Astrocyte (in vitro differentiated cells and primary cell): ENCODE measurements at regions not wholly inside any gene's neighbourhood (a gene's known extent, or its start where the extent isn't known, plus 50 kb on each side); places are given as distances from the start of the nearest gene placed in this dataset.

Experiments used
- DNase-seq: peaks from one replicate; pipeline ENCODE4 v3.0.0-alpha.2; 2010; ENCODE audit warnings: low read depth
- FAIRE-seq: peaks from 2 replicates; lab custom pipeline; 2011; peaks lifted over from hg19 to GRCh38; lab: Jason Lieb, UNC
- H2AFZ ChIP-seq: 2 replicates; pipeline ENCODE4 v1.6.0; 2012; ENCODE audit warnings: low read depth, low read length, inconsistent platforms
- H3K27ac ChIP-seq: 2 replicates; pipeline ENCODE4 v1.5.1; 2011; ENCODE audit warnings: low read depth, low read length, inconsistent platforms
- H3K27me3 ChIP-seq: 2 replicates; pipeline ENCODE4 v1.6.0; 2011; ENCODE audit warnings: low read length, inconsistent platforms; ENCODE audit not compliant: insufficient read depth
- H3K36me3 ChIP-seq: 2 replicates; pipeline ENCODE4 v1.5.1; 2011; ENCODE audit warnings: low read length, inconsistent platforms; ENCODE audit not compliant: insufficient read depth
- H3K4me1 ChIP-seq: 2 replicates; pipeline ENCODE4 v1.5.1; 2011; ENCODE audit warnings: low read length, inconsistent platforms; ENCODE audit not compliant: insufficient read depth
- H3K4me2 ChIP-seq: 2 replicates; pipeline ENCODE4 v1.6.0; 2012; ENCODE audit warnings: low read length, inconsistent platforms
- H3K4me3 ChIP-seq: 2 replicates; pipeline ENCODE4 v1.5.1; 2011; ENCODE audit warnings: low read depth, mild to moderate bottlenecking, low read length, inconsistent platforms; ENCODE audit not compliant: insufficient read depth
- H3K79me2 ChIP-seq: 2 replicates; pipeline ENCODE4 v1.6.0; 2012; ENCODE audit warnings: mild to moderate bottlenecking, low read length, inconsistent platforms; ENCODE audit not compliant: insufficient read depth
- H3K9ac ChIP-seq: 2 replicates; pipeline ENCODE4 v1.6.0; 2012; ENCODE audit warnings: mild to moderate bottlenecking, low read length, inconsistent platforms
- H3K9me3 ChIP-seq: 2 replicates; pipeline ENCODE4 v1.5.1; 2012; ENCODE audit warnings: low read depth, mild to moderate bottlenecking, low read length, inconsistent platforms; ENCODE audit not compliant: insufficient read depth
- H4K20me1 ChIP-seq: 2 replicates; pipeline ENCODE4 v1.6.0; 2012; ENCODE audit warnings: low read length, inconsistent platforms; ENCODE audit not compliant: insufficient read depth
- H3K27ac Mint-ChIP-seq: one replicate; pipeline ENCODE4 v1.8.0; 2021; ENCODE audit warnings: mild to moderate bottlenecking, mixed read lengths; ENCODE audit not compliant: unreplicated experiment
- H3K27me3 Mint-ChIP-seq: one replicate; pipeline ENCODE4 v1.8.0; 2021; ENCODE audit warnings: low read depth, mixed read lengths; ENCODE audit not compliant: unreplicated experiment
- H3K36me3 Mint-ChIP-seq: one replicate; pipeline ENCODE4 v1.8.0; 2021; ENCODE audit warnings: low read depth, mixed read lengths; ENCODE audit not compliant: unreplicated experiment
- H3K4me1 Mint-ChIP-seq: one replicate; pipeline ENCODE4 v1.8.0; 2021; ENCODE audit warnings: low read depth, mixed read lengths; ENCODE audit not compliant: unreplicated experiment
- H3K4me3 Mint-ChIP-seq: one replicate; pipeline ENCODE4 v1.8.0; 2021; ENCODE audit warnings: mild to moderate bottlenecking, moderate library complexity, mixed read lengths; ENCODE audit not compliant: unreplicated experiment
- H3K9me3 Mint-ChIP-seq: one replicate; pipeline ENCODE4 v1.8.0; 2021; ENCODE audit warnings: mild to moderate bottlenecking, mixed read lengths; ENCODE audit not compliant: unreplicated experiment
- EZH2 ChIP-seq: IDR thresholded peaks from 2 replicates; pipeline ENCODE4 v1.6.1; 2012; ENCODE audit warnings: mild to moderate bottlenecking, low read length, inconsistent platforms; ENCODE audit not compliant: insufficient read depth
- TF ChIP-seq, protein P1 (sequence below): IDR thresholded peaks from 2 replicates; pipeline ENCODE4 v1.5.1; 2011; ENCODE audit warnings: low read depth, mild to moderate bottlenecking, inconsistent platforms, low read length, moderate library complexity; ENCODE audit not compliant: insufficient read depth

DNA sequence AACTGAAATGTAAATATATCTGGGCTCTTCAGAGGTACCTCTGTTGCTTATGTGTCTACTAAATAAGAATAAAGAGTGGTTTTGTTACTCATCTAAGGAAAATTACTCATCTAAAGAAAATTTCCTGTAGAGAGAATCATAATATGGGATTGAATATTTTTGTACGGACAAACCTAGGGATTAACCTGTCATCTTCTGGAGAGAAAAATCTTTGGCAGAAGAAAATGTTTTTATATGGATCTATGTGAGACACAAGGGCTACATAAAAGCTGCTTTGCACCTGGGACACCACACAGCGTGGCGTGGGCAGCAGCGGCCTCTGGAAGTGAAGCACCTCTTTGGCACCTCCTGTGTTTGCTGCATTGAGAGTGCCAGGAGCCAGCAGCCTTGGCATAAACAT lies 242.9 kb upstream of the DACH1 start:
- H3K9ac ChIP-seq = no peak overlapping the region
- no peak overlapping the region for H3K27ac Mint-ChIP-seq
- no peak overlapping the region for H3K4me3 ChIP-seq
- H3K9me3 Mint-ChIP-seq = no peaks in the 10 kb centered on the region
- H3K4me1 Mint-ChIP-seq = peaks cover 7% of the 10 kb centered on the region
- no peak overlapping the region for H3K4me3 Mint-ChIP-seq
- no peak overlapping the region for H2AFZ ChIP-seq
- H3K36me3 ChIP-seq = no peaks in the 10 kb centered on the region
- H3K4me2 ChIP-seq = peak overlapping the region; percentile 62
- DNase-seq (peak; percentile 57), FAIRE-seq (no peak)
- no peaks in the 10 kb centered on the region for H3K9me3 ChIP-seq
- peak overlapping the region; percentile 53 for H3K27ac ChIP-seq
- no peaks in the 10 kb centered on the region for H3K27me3 ChIP-seq
- no peaks in the 10 kb centered on the region for H3K27me3 Mint-ChIP-seq
- TF ChIP-seq EZH2 = no peak
- TF ChIP-seq, protein P1, sequence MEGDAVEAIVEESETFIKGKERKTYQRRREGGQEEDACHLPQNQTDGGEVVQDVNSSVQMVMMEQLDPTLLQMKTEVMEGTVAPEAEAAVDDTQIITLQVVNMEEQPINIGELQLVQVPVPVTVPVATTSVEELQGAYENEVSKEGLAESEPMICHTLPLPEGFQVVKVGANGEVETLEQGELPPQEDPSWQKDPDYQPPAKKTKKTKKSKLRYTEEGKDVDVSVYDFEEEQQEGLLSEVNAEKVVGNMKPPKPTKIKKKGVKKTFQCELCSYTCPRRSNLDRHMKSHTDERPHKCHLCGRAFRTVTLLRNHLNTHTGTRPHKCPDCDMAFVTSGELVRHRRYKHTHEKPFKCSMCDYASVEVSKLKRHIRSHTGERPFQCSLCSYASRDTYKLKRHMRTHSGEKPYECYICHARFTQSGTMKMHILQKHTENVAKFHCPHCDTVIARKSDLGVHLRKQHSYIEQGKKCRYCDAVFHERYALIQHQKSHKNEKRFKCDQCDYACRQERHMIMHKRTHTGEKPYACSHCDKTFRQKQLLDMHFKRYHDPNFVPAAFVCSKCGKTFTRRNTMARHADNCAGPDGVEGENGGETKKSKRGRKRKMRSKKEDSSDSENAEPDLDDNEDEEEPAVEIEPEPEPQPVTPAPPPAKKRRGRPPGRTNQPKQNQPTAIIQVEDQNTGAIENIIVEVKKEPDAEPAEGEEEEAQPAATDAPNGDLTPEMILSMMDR = no peak
- H3K79me2 ChIP-seq = no peaks in the 10 kb centered on the region
- H4K20me1 ChIP-seq = no peaks in the 10 kb centered on the region
- H3K36me3 Mint-ChIP-seq = peaks cover 2% of the 10 kb centered on the region
- H3K4me1 ChIP-seq = peaks cover 7% of the 10 kb centered on the region

DNA sequence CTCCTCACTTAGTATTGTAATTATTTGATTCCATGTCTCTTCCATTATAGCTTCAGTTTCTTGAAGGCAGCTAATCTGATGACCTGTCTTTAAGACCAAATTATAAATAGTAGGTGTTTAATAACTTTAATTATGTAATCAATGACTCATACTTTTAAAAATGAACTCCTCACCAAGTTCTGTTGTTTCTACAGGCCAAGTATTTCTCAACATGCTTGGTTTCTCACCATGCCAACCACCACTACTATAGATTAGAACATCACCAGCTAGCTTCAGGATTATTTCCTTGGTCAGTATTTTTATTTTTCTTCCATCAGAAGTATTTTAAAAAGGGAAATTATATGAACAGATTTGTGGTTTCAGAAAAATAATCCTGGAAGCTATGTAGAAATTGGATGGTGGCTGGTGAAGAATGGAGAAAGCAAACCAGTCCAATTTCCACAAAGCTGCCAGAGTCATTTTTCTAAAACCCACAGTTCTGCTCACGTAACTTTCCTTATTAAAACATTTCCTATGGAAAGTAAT lies 237.7 kb upstream of the DACH1 start:
- no peaks in the 10 kb centered on the region for H4K20me1 ChIP-seq
- TF ChIP-seq, protein P1 = no peak
- no peak for TF ChIP-seq EZH2
- H3K27me3 ChIP-seq = no peaks in the 10 kb centered on the region
- Mint-ChIP-seq H3K36me3 (peaks cover 2% of the 10 kb centered on the region), H3K4me1 (peaks cover 2% of the 10 kb centered on the region), H3K4me3 (no peak overlapping the region), H3K27me3 (no peaks in the 10 kb centered on the region), H3K9me3 (no peaks in the 10 kb centered on the region), H3K27ac (no peak overlapping the region)
- no peaks in the 10 kb centered on the region for H3K9me3 ChIP-seq
- no peak overlapping the region for H2AFZ ChIP-seq
- H3K4me3 ChIP-seq = no peak overlapping the region
- no peaks in the 10 kb centered on the region for H3K36me3 ChIP-seq
- no peaks in the 10 kb centered on the region for H3K79me2 ChIP-seq
- FAIRE-seq = no peak
- H3K27ac ChIP-seq = no peak overlapping the region
- DNase-seq = peak; percentile 68
- no peak overlapping the region for H3K4me2 ChIP-seq
- peaks cover 6% of the 10 kb centered on the region for H3K4me1 ChIP-seq
- no peak overlapping the region for H3K9ac ChIP-seq

DNA sequence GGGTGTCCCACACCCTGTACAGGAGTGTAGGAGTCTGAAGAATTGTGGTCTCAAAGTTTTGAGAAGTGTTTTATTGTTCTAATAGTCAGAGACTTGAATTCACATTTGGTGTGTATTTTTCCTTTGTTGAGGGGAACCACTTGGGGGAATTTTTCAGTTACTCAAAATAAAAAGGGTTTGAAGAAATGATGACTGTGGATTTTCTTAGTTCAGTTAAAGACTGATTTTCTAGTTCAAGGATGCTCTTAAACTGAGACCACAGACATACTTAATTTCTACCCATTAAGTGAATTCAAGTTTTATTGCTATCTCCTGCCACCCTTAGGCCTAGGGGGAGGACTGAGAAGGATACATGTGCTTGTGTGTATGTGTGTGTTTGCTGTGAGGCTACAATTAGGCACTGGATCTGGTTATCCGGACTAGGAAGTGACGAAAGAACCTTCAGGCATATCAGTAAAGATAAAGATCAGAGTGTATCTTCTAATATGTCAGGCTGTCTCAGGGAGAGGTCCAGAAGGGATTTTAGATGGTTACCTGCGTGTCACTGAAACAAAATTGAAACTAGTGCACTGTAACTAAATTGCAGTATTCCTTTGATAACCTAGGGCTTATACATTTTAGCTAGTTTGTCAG lies 234.9 kb upstream of the DACH1 start:
- FAIRE-seq (no peak), DNase-seq (no peak)
- TF ChIP-seq, protein P1 = no peak
- no peak for TF ChIP-seq EZH2
- H4K20me1 ChIP-seq = no peaks in the 10 kb centered on the region
- H3K4me3 Mint-ChIP-seq = no peak overlapping the region
- H3K4me1 Mint-ChIP-seq = peaks cover 2% of the 10 kb centered on the region
- no peaks in the 10 kb centered on the region for H3K4me1 ChIP-seq
- no peaks in the 10 kb centered on the region for H3K79me2 ChIP-seq
- no peak overlapping the region for H3K9ac ChIP-seq
- H3K27ac ChIP-seq = no peak overlapping the region
- no peak overlapping the region for H3K27ac Mint-ChIP-seq
- H3K9me3 ChIP-seq = no peaks in the 10 kb centered on the region
- no peaks in the 10 kb centered on the region for H3K27me3 Mint-ChIP-seq
- no peaks in the 10 kb centered on the region for H3K27me3 ChIP-seq
- no peak overlapping the region for H2AFZ ChIP-seq
- H3K36me3 Mint-ChIP-seq = peaks cover 2% of the 10 kb centered on the region
- no peak overlapping the region for H3K4me2 ChIP-seq
- no peaks in the 10 kb centered on the region for H3K36me3 ChIP-seq
- no peaks in the 10 kb centered on the region for H3K9me3 Mint-ChIP-seq
- no peak overlapping the region for H3K4me3 ChIP-seq
